ENCODE measurements at regions not wholly inside any gene's neighbourhood (a gene's known extent, or its start where the extent isn't known, plus 50 kb on each side); places are given as distances from the start of the nearest gene placed in this dataset.
"Not testable (repeated sequence)": the region's sequence is repeated elsewhere in the genome, so short reads cannot be mapped to it uniquely, and the experiment has no call there.

DNA sequence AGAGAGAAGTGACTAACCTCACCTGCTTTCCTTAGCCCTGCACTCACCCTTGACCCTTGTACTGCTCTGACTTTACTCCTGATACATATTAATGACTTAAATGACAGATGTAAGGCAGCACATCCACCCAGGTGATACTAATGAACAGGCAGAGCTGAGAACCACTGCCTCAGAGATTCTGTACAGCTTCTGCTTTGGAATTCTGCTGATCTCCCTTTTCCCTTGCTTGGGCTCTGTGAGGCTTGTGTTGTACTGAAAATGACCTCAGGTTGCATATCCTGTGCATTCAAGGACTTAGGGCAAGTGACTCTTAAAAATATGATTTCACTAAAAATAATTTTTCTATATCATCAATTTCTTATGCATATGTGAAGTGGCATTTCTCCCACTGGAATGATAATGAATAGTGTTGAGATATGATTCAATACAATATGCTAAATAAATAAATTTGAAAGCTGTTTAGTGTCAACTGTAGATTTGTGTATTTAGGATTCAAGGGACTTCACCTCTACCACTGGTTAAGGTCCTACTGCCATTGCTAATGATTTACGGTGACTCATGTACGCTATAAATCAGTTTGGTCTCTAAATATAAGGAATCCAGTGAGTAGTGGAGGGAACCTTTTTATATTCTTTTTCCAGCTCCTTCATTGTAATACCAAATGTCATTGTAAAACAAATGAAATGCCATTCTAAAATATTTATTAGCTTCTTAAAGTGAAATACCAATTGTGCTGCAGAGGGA is 328.3 kb downstream of the SOCS6 start:
- no peak for DNase-seq (ENCODE audit: low read depth)

- DNase-seq (ENCODE audit: low read depth), result no peak
Measured at GRCh38 chr18:70600225-70600925, 311.5 kb downstream of the SOCS6 start.

DNA sequence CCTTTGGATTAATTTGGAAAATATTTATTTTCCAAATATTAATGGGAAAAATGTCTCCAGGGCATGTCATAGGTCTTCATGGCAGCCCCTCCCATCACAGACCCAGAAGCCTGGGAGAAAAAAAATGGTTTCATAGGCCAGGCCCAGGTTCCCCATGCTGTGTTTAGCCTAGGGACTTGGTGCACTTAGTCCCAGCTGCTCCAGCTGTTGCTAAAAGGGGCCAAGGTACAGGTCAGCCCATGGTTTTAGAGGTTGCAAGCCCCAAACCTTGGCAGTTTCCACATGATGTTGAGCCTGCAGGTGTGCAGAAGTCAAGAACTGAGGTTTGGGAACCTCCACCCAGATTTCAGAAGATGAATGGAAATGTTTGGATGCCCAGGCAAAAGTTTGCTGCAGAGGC is 309.6 kb downstream of the SOCS6 start:
- no peak for DNase-seq (ENCODE audit: low read depth)

- DNase-seq (ENCODE audit: low read depth), result no peak
Measured at GRCh38 chr18:70582981-70583380, 294.1 kb downstream of the SOCS6 start.

DNA sequence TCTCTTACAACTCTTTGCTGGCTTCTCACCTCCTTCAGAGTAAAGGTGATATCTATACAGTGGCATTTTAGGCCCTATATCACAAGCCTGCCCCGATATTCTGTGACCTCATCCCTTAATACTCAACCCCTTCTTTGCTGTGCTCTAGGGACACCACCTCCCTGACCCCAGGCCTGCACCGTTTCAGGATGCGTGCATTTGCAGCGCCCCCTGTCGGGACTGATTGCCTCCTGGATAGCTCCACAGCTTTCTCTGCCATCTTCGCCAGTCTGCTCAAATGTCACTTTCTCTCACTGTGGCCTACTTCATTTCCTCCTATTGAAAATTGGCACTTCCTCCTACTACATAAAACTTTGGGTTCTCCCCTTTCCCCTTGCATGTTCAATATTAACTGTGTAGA is 289.6 kb downstream of the SOCS6 start:
- no peak for DNase-seq (ENCODE audit: low read depth)

GRCh38 chr18:70577023-70577420 is 288.2 kb downstream of the SOCS6 start:
- DNase-seq (ENCODE audit: low read depth), result no peak

DNA sequence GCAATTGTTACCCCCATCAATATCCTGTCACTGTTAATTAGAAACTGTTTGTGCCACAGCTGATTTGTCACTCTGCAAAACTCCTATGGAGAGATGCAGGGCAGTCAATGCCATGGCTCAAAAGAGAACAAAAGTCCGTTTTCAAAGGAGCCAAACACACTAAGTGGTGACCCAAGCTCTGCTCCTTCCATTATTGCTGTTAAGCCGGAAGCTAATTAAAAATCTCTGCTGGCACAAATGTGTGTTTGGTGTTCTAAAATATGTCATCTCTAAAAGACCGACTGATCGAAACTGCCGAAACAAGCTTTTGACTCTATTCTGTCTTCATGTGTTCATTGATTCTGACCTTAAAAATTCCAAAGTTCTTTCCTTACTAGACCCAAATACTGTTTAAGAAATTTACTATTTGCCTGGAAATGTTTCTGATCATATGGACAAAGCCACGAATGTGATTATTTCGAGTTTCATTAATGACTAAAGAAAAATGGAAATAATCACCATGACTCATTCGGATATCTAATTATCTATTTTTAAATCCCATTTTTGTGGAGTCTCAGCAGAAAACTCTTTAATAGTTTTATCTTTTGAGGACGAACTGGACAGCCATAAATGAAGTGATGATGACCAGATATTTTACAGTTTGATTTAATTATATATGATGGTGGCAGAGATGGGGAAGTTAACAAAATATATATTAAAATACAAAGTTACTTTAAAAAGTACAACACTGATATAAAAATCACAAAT is 287.6 kb downstream of the SOCS6 start:
- DNase-seq (ENCODE audit: low read depth), result no peak

DNA sequence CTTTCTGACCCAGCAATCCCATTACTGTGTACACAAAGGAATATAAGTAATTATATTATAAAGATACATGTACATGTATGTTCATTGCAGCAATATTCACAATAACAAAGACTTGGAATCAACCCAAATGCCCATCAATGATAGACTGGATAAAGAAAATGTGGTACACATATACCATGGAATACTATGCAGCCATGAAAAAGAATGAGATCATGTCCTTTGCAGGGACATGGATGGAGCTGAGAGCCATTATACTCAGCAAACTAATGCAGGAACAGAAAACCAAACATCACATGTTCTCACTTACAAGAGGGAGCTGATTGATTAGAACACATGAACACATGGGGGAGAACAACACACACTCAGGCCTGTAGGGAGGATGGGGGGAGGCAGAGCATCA is 286.1 kb downstream of the SOCS6 start:
- DNase-seq (ENCODE audit: low read depth), result not testable (repeated sequence)

DNA sequence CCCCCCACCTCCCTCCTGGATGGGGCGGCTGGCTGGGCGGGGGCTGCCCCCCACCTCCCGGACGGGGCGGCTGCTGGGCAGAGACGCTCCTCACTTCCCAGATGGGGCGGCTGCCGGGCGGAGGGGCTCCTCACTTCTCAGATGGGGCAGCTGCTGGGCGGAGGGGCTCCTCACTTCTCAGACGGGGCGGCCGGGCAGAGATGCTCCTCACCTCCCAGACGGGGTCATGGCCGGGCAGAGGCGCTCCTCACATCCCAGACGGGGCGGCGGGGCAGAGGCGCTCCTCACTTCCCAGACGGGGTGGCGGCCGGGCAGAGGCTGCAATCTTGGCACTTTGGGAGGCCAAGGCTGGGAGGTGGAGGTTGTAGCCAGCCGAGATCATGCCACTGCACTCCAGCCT is 280.8 kb downstream of the SOCS6 start:
- not testable (repeated sequence) for DNase-seq (ENCODE audit: low read depth)

DNA sequence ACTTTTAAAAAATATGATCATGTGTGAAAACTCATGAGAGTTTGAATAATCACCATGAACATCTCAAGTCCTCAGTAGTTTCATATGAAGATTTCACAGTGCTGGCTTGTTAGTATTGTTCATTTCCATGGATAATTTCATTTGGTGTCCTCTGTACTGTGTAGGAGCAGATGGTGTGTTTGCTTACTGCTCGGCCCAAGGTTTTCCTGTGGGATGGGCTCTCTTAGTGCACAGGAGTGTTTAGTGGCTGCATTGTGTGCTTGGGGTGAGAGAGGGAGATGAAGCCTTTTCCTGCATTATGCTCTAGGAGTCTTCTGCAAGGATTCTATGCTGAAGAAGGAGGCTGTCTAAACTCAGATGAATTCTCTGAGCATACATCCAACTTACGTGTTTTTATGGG is 270.6 kb downstream of the SOCS6 start:
- no peak for DNase-seq (ENCODE audit: low read depth)

- no peak for DNase-seq (ENCODE audit: low read depth)
Measured at GRCh38 chr18:70558371-70558770, 269.5 kb downstream of the SOCS6 start.

- DNase-seq (ENCODE audit: low read depth), result no peak
Measured at GRCh38 chr18:70554854-70555445, 266.1 kb downstream of the SOCS6 start.

- no peak for DNase-seq (ENCODE audit: low read depth)
Measured at GRCh38 chr18:70553936-70554260, 265.1 kb downstream of the SOCS6 start.

DNA sequence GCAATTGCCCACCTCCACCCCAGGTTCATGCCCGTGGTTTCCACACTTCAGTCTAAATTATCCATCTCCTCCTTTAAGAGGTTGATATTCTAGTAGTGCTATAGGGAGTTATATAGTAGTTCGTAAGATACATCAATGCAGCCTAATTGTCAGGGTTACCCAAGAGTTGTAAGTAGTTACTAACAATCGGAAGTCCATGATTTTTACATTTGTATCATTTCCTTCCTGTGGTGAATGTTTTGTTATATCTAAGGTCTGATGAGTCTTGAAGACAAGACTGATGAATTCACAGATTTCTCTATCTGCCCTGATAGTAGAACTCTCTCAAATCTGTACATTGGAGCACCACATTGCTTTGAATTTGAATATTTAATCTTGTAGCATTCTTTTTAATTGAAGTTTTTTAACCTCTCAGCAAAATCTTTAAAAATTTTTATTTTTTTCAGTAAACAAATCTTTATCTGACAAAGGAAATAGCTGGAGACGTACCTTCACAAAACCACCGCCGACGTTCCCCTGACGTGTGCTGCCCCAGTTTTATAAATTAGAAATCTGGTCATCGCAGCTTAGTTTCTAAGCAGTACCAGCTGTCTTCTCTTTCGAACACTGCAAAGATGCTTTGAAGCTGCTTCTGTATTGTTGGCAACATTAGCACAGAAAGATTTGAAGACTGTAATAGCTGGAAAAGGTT is 264.5 kb downstream of the SOCS6 start:
- no peak for DNase-seq (ENCODE audit: low read depth)

DNA sequence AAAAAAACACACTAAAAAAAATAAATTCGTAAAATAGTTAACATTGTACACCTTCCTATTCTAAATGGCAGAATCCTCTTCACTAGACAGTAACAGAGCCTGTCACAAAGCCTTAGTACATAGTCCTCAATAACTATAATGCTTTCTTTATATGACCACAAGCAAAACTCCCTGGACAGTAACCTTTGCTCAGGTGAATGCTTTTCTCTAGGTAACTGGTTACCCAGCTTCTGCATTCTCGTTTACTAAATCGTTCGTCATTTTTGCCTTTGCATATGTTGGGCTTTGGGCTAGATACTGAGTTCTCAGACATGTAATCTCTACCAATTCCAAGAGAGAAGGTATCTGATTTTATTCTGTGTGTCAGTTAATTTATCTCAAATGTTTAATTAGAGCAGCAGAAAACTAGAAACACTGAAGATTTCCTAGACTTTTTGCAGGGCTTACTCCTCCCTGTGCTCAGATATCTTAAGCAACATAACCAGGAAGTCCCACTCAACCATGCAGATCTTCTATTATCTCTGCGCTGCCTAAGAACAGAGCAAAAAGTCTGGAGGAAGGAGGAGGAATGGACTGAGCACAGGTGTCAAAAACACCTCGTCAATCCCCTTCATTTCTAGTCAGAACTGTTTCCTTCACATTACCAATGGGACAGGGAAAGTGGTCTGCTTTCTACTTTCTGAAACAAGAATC is 247.7 kb downstream of the SOCS6 start:
- no peak for DNase-seq (ENCODE audit: low read depth)

GRCh38 chr18:70535041-70535440 is 246.2 kb downstream of the SOCS6 start:
- DNase-seq (ENCODE audit: low read depth), result no peak

DNA sequence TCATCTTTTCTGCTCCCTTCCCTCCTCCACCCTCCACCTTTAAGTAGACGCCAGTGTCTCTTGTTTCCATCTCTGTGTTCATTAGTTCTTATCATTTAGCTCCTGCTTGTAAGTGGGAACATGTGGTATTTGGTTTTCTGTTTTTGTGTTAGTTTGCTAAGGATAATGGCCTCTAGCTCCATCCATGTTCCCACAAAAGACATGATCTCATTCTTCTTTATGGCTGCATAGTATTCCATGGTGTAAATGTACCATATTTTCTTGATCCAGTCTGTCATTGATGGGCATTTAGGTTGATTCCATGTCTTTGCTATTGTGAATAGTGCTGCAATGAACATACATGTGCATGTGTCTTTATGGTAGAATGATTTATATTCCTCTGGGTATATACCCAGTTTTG is 236.5 kb downstream of the SOCS6 start:
- DNase-seq (ENCODE audit: low read depth), result not testable (repeated sequence)

GRCh38 chr18:70523792-70524182 is 234.9 kb downstream of the SOCS6 start:
- DNase-seq (ENCODE audit: low read depth), result no peak

DNA sequence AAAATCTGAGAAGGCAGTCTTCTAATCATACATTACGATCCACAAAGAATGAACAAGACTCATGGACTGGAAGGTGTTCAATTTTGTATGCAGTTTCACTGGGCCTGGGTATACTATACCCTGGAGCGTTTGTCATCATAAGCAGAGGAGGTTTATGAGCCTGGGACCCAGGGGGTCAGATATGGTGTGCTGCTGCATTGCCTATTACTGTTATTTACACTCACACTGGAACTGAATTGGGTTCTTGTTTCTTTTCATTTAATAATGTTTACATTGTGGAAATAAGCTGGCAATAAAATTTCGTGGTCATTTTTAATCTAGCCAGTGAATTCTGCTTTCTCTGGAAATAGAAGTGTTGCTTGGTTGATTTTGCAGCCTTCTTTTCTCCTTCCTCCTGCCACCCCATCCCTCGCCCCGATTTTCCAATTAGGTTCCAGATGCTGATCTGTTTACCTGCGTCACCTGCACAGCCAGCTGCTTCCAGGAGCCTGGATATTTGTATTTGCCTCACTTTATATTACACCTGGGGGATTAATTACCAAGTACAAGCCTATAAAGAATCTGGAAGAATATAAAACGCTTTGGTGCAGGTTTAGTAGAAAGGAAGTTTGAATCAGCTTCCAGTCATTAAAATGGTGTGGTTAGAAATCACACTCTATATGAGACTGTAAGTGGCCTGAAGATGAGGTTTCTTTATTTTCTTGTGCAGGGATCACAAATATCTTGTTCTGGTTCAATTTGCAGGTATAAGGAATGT is 234.4 kb downstream of the SOCS6 start:
- DNase-seq (ENCODE audit: low read depth), result no peak

DNA sequence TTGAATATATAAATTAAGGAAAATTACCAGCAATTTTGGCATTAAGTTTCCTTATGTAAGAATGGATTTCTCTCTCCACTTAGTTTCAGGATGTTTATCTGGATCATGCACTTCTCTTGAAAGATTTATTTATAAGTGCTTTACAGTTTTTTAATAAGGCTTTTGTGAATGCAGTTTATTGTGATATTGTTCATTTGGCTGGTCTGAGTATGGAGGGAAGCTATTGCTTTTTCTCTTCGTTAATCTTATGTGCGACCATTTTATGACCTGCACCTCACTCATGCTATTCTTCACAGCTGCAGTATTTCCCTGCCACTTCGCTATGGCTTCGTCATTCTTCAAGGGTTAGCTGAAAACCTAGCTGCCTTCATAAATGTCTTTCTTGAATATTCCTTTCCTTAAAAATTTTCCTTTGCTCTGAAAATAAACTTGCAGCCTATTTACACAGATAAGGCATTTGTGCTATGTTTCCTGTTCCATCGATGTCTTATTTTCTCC is 233.4 kb downstream of the SOCS6 start:
- no peak for DNase-seq (ENCODE audit: low read depth)
